H1 (cell line): ENCODE measurements at regions not wholly inside any gene's neighbourhood (a gene's known extent, or its start where the extent isn't known, plus 50 kb on each side); places are given as distances from the start of the nearest gene placed in this dataset.

Experiments used
- CTCF ChIA-PET: fragments of 300-600 bp; sonication (Branson Sonifier 250); formaldehyde crosslinking; loops from one replicate; lab custom pipeline; 2021; ENCODE audit not compliant: partially characterized antibody; lab: Charles Lee
- POLR2A ChIA-PET: fragments of 300-600 bp; sonication (Branson Sonifier 250); formaldehyde crosslinking; loops from one replicate; lab custom pipeline; 2021; ENCODE audit warnings: inconsistent platforms; ENCODE audit not compliant: partially characterized antibody; lab: Charles Lee
- DNase-seq, 2 experiments: peaks; one replicate each; pipeline versions ENCODE4 v3.0.0 to v3.0.0-alpha.2; 2010 to 2022; ENCODE audit warnings: low spot score in 2 of 2, low read depth in 1 of 2, mixed read lengths in 1 of 2
- FAIRE-seq: peaks from 2 replicates; lab custom pipeline; 2011; peaks lifted over from hg19 to GRCh38; lab: Jason Lieb, UNC
- H2AFZ ChIP-seq: 2 replicates; pipeline ENCODE4 v1.8.1; 2012; ENCODE audit warnings: low read length, inconsistent platforms
- H2AK5ac ChIP-seq: 2 replicates; pipeline ENCODE4 v1.6.1; 2013; ENCODE audit warnings: low read depth, low read length
- H2BK120ac ChIP-seq: replicated peaks from 2 replicates; pipeline ENCODE3; 2013; ENCODE audit warnings: low read depth, low read length, inconsistent platforms
- H2BK12ac ChIP-seq: 2 replicates; pipeline ENCODE4 v1.6.1; 2013; ENCODE audit warnings: low read depth, low read length
- H2BK15ac ChIP-seq: 2 replicates; pipeline ENCODE4 v1.6.1; 2013; ENCODE audit warnings: low read length
- H2BK20ac ChIP-seq: 2 replicates; pipeline ENCODE4 v1.6.1; 2013; ENCODE audit warnings: low read length
- H2BK5ac ChIP-seq: 2 replicates; pipeline ENCODE4 v1.6.1; 2013; ENCODE audit warnings: low read depth, low read length
- H3K14ac ChIP-seq: 2 replicates; pipeline ENCODE4 v1.6.1; 2013; ENCODE audit warnings: inconsistent platforms; ENCODE audit not compliant: insufficient read length
- H3K18ac ChIP-seq: 2 replicates; pipeline ENCODE4 v1.6.1; 2013; ENCODE audit warnings: low read length; ENCODE audit errors: extremely low read depth
- H3K23ac ChIP-seq: 2 replicates; pipeline ENCODE4 v1.6.1; 2013; ENCODE audit warnings: inconsistent platforms; ENCODE audit not compliant: insufficient read length
- H3K23me2 ChIP-seq: 2 replicates; pipeline ENCODE4 v1.6.1; 2013; ENCODE audit warnings: low read depth, low read length
- H3K27ac ChIP-seq: 2 replicates; pipeline ENCODE4 v1.6.1; 2011; ENCODE audit warnings: low read depth, low read length, inconsistent platforms
- H3K27me3 ChIP-seq, 4 experiments: replicated peaks in 1 of 4; 1 replicate in 1 of 4; 2 replicates in 3 of 4; pipeline versions ENCODE4 v1.6.1 to v1.8.1; 2011 to 2013; ENCODE audit warnings: low read length in 3 of 4, mild to moderate bottlenecking in 3 of 4, inconsistent platforms in 2 of 4, mixed read lengths in 2 of 4, moderate library complexity in 1 of 4; ENCODE audit not compliant: control insufficient read depth in 3 of 4, insufficient read depth in 3 of 4; ENCODE audit errors: extremely low read depth in 1 of 4
- H3K36me3 ChIP-seq, 4 experiments: 2 replicates each; pipeline versions ENCODE4 v1.6.1 to v1.8.1; 2011 to 2013; ENCODE audit warnings: mild to moderate bottlenecking in 4 of 4, low read length in 3 of 4, moderate library complexity in 2 of 4, control low read depth in 1 of 4, inconsistent platforms in 1 of 4; ENCODE audit not compliant: insufficient read depth in 4 of 4, control insufficient read depth in 2 of 4
- H3K4ac ChIP-seq: replicated peaks from 2 replicates; pipeline ENCODE3; 2013; ENCODE audit warnings: low read length, low read depth, mixed read lengths, inconsistent platforms; ENCODE audit not compliant: insufficient read length
- H3K4me1 ChIP-seq, 4 experiments: replicated peaks in 1 of 4; 1 replicate in 1 of 4; 2 replicates in 3 of 4; pipeline versions ENCODE4 v1.6.1 to v1.8.1; 2011 to 2013; ENCODE audit warnings: low read length in 3 of 4, inconsistent platforms in 2 of 4, mixed read lengths in 1 of 4; ENCODE audit not compliant: insufficient read depth in 4 of 4, control insufficient read depth in 3 of 4
- H3K4me2 ChIP-seq, 2 experiments: 2 replicates each; pipeline versions ENCODE4 v1.6.1 to v1.8.1; 2011 to 2013; ENCODE audit warnings: low read depth in 2 of 2, low read length in 2 of 2, control low read depth in 1 of 2, inconsistent platforms in 1 of 2, mild to moderate bottlenecking in 1 of 2; ENCODE audit not compliant: insufficient read depth in 1 of 2
- H3K4me3 ChIP-seq, 4 experiments: fragments of 200-600, 300-600 bp in 1 of 4; sonication (generic), shearing (Covaris generic), sonication (Bioruptor Twin) in 1 of 4; 2 replicates each; pipeline versions ENCODE4 v1.5.1 to v1.8.1; 2011 to 2016; ENCODE audit warnings: low read length in 4 of 4, low read depth in 3 of 4, control low read depth in 2 of 4, inconsistent platforms in 2 of 4, mild to moderate bottlenecking in 2 of 4, mixed read lengths in 1 of 4, moderate library complexity in 1 of 4; ENCODE audit not compliant: insufficient read depth in 2 of 4; ENCODE audit errors: extremely low read depth in 1 of 4
- H3K56ac ChIP-seq: replicated peaks from 2 replicates; pipeline ENCODE3; 2013; ENCODE audit warnings: low read depth, mild to moderate bottlenecking, mixed read lengths, low read length, inconsistent platforms; ENCODE audit not compliant: insufficient read length
- H3K79me1 ChIP-seq: 2 replicates; pipeline ENCODE4 v1.6.1; 2013; ENCODE audit warnings: low read depth, low read length, control low read depth
- H3K79me2 ChIP-seq, 2 experiments: 2 replicates each; pipeline versions ENCODE4 v1.6.1 to v1.8.1; 2012 to 2013; ENCODE audit warnings: low read length in 2 of 2, mild to moderate bottlenecking in 2 of 2, inconsistent platforms in 1 of 2; ENCODE audit not compliant: insufficient read depth in 2 of 2, control insufficient read depth in 1 of 2
- H3K9ac ChIP-seq, 4 experiments: replicated peaks in 1 of 4; 1 replicate in 1 of 4; 2 replicates in 3 of 4; pipeline versions ENCODE4 v1.6.1 to v1.8.1; 2011 to 2013; ENCODE audit warnings: low read depth in 3 of 4, low read length in 3 of 4, control low read depth in 2 of 4, mild to moderate bottlenecking in 2 of 4, moderate library complexity in 2 of 4, inconsistent platforms in 1 of 4; ENCODE audit errors: extremely low read depth in 1 of 4
- H3K9me3 ChIP-seq, 2 experiments: 2 replicates each; pipeline versions ENCODE4 v1.6.1 to v1.8.1; 2012 to 2013; ENCODE audit warnings: mild to moderate bottlenecking in 2 of 2, moderate library complexity in 2 of 2, control low read depth in 1 of 2, inconsistent platforms in 1 of 2, low read depth in 1 of 2, low read length in 1 of 2, mixed read lengths in 1 of 2; ENCODE audit not compliant: insufficient read depth in 2 of 2
- H4K20me1 ChIP-seq, 2 experiments: replicated peaks in 1 of 2; 2 replicates each; pipeline versions ENCODE3 to v1.8.1; 2011 to 2013; ENCODE audit warnings: inconsistent platforms in 2 of 2, low read length in 2 of 2, mild to moderate bottlenecking in 1 of 2; ENCODE audit not compliant: insufficient read depth in 2 of 2, control insufficient read depth in 1 of 2
- H4K5ac ChIP-seq: 2 replicates; pipeline ENCODE4 v1.6.1; 2013; ENCODE audit warnings: low read length, low read depth, mixed read lengths, inconsistent platforms; ENCODE audit not compliant: insufficient read length
- H4K8ac ChIP-seq: 2 replicates; pipeline ENCODE4 v1.8.0; 2013; ENCODE audit warnings: mild to moderate bottlenecking, moderate library complexity, low read length, inconsistent platforms; ENCODE audit not compliant: insufficient read depth; ENCODE audit errors: extremely low read depth
- H4K91ac ChIP-seq: replicated peaks from 2 replicates; pipeline ENCODE3; 2013; ENCODE audit warnings: low read length, mixed read lengths, inconsistent platforms; ENCODE audit not compliant: insufficient read length
- ASH2L ChIP-seq: fragments of 200-600, 300-600 bp; sonication (generic); IDR thresholded peaks from one replicate; pipeline ENCODE4 v1.7.1; 2017; ENCODE audit warnings: low read length
- CHD2 ChIP-seq: IDR thresholded peaks from 2 replicates; pipeline ENCODE4 v1.6.1; 2012; ENCODE audit warnings: low read length, improper control_type of control experiment
- HDAC2 ChIP-seq, 2 experiments: fragments of 300-600 bp in 1 of 2; sonication (generic) in 1 of 2; IDR thresholded peaks; 2 replicates each; pipeline ENCODE4 v1.6.1; 2011 to 2012; ENCODE audit warnings: low read depth in 2 of 2, low read length in 2 of 2, mild to moderate bottlenecking in 2 of 2, moderate library complexity in 2 of 2, borderline replicate concordance in 1 of 2, inconsistent platforms in 1 of 2
- JUND ChIP-seq: IDR thresholded peaks from 2 replicates; pipeline ENCODE4 v1.6.1; 2011; ENCODE audit warnings: mild to moderate bottlenecking, improper control_type of control experiment, low read length
- KDM1A ChIP-seq: fragments of 200-600, 300-600 bp; sonication (generic); IDR thresholded peaks from 2 replicates; pipeline ENCODE4 v1.7.1; 2016; ENCODE audit warnings: mild to moderate bottlenecking, low read length, borderline replicate concordance
- KDM4A ChIP-seq: IDR thresholded peaks from one replicate; pipeline ENCODE4 v1.7.1; 2012; ENCODE audit warnings: low read depth, mild to moderate bottlenecking, moderate library complexity, low read length, inconsistent platforms; ENCODE audit not compliant: severe bottlenecking
- RAD21 ChIP-seq, 2 experiments: IDR thresholded peaks in 1 of 2; conservative IDR thresholded peaks in 1 of 2; 2 replicates each; pipeline ENCODE4 v1.6.1; 2011; ENCODE audit warnings: low read depth in 2 of 2, low read length in 2 of 2, improper control_type of control experiment in 1 of 2, inconsistent platforms in 1 of 2, mild to moderate bottlenecking in 1 of 2, moderate library complexity in 1 of 2
- SP1 ChIP-seq: IDR thresholded peaks from 2 replicates; pipeline ENCODE4 v1.6.1; 2011; ENCODE audit warnings: low read depth, low read length
- SP4 ChIP-seq: IDR thresholded peaks from 2 replicates; pipeline ENCODE4 v1.6.1; 2012; ENCODE audit warnings: low read length, inconsistent platforms
- TBP ChIP-seq: IDR thresholded peaks from 2 replicates; pipeline ENCODE4 v1.6.1; 2011; ENCODE audit warnings: low read depth, low read length, improper control_type of control experiment
- WGBS, 2 experiments: shearing (Covaris generic) in 1 of 2; methylation state at CpG; one replicate each; pipeline versions ENCODE4 v1.1.6 to v1.1.7; 2013 to 2015; ENCODE audit warnings: low lambda C conversion rate in 2 of 2, mixed read lengths in 2 of 2, inconsistent platforms in 1 of 2, low coverage in 1 of 2, missing lambda C conversion rate in 1 of 2; ENCODE audit not compliant: insufficient replicate concordance in 2 of 2, insufficient coverage in 1 of 2, insufficient read length in 1 of 2; ENCODE audit errors: extremely low coverage in 1 of 2, missing lambda C conversion rate in 1 of 2; 5-methylcytosine and 5-hydroxymethylcytosine counted together
- TF ChIP-seq, protein P1 (sequence below): IDR thresholded peaks from 2 replicates; pipeline ENCODE4 v1.6.1; 2011; ENCODE audit warnings: low read depth, mild to moderate bottlenecking, low read length; ENCODE audit not compliant: insufficient read depth
- TF ChIP-seq, protein P2 (sequence below), 3 experiments: IDR thresholded peaks; 1 replicate in 2 of 3; 2 replicates in 1 of 3; pipeline versions ENCODE4 v1.5.1 to v1.6.1; 2011; ENCODE audit warnings: low read length in 3 of 3, mild to moderate bottlenecking in 3 of 3, inconsistent platforms in 2 of 3, low read depth in 1 of 3, moderate library complexity in 1 of 3; ENCODE audit not compliant: insufficient read depth in 1 of 3; ENCODE audit errors: control extremely low read depth in 1 of 3

DNA sequence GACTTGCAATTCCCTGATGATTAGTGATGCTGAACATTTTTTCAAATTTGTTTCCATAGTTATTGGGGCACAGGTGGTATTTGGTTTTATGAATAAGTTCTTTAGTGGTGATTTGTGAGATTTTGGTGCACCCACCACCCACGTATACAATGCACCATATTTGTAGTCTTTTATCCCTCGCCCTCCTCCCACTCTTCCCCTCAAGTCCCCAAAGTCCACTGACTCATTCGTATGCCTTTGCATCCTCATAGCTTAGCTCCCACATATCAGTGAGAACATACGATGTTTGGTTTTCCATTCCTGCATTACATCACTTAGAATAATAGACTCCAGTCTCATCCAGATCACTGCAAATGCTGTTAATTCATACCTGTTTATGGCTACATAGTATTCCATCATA is 167.3 kb downstream of the MYLK4 start:
- POLR2A ChIA-PET, result no interaction called here
- Histone ChIP-seq H4K20me1 (no peaks in the 10 kb centered on the region), H4K5ac (no peak overlapping the region), H3K79me1 (no peaks in the 10 kb centered on the region), H3K23me2 (no peaks in the 10 kb centered on the region), H2BK15ac (no peak overlapping the region), H2BK12ac (no peak overlapping the region), H3K27me3 (peaks cover 0 to 1% (median 0%) of the 10 kb centered on the region in 4 experiments; a peak in 2 of 7 replicates), H3K9me3 (no peaks in the 10 kb centered on the region), H3K4ac (no peak overlapping the region), H3K56ac (no peak overlapping the region), H4K91ac (no peak overlapping the region), H4K8ac (no peak overlapping the region), H2BK20ac (no peak overlapping the region), H3K4me3 (no peak overlapping the region), H2AFZ (no peak overlapping the region), H3K4me2 (no peak overlapping the region), H3K4me1 (peaks cover 0 to 2% (median 0%) of the 10 kb centered on the region in 4 experiments; a peak in 1 of 7 replicates), H3K14ac (no peak overlapping the region), H3K27ac (no peak overlapping the region), H3K9ac (no peak overlapping the region), H2BK5ac (no peak overlapping the region), H3K79me2 (no peaks in the 10 kb centered on the region), H3K23ac (no peak overlapping the region), H3K18ac (no peak overlapping the region), H3K36me3 (no peaks in the 10 kb centered on the region; a peak in 1 of 8 replicates), H2BK120ac (no peak overlapping the region), H2AK5ac (no peak overlapping the region)
- CTCF ChIA-PET, result no interaction called here
- DNase-seq (no peak), FAIRE-seq (no peak)
- WGBS, 2 experiments, result 78% methylated on average over 4 of the region's 4 CpGs; no CpG with 5 or more reads in 1 of the 2 experiments
- TF ChIP-seq KDM4A, result no peak
- no peak for TF ChIP-seq HDAC2 (IDR thresholded peaks at IDR 0.05; ENCODE audit: borderline replicate concordance in 1 of 2, low read depth in 2 of 2, low read length in 2 of 2)
- no peak for TF ChIP-seq ASH2L
- TF ChIP-seq, protein P1, sequence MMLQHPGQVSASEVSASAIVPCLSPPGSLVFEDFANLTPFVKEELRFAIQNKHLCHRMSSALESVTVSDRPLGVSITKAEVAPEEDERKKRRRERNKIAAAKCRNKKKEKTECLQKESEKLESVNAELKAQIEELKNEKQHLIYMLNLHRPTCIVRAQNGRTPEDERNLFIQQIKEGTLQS, result no peak
- no peak for TF ChIP-seq RAD21 (IDR thresholded peaks at IDR 0.05 in 1 of 2, conservative IDR thresholded peaks at IDR 0.05 in 1 of 2; ENCODE audit: low read depth in 2 of 2, low read length in 2 of 2)
- no peak for TF ChIP-seq SP4
- TF ChIP-seq TBP, result no peak
- TF ChIP-seq KDM1A, result no peak
- TF ChIP-seq CHD2, result no peak
- TF ChIP-seq JUND, result no peak
- no peak for TF ChIP-seq SP1
- TF ChIP-seq, protein P2, sequence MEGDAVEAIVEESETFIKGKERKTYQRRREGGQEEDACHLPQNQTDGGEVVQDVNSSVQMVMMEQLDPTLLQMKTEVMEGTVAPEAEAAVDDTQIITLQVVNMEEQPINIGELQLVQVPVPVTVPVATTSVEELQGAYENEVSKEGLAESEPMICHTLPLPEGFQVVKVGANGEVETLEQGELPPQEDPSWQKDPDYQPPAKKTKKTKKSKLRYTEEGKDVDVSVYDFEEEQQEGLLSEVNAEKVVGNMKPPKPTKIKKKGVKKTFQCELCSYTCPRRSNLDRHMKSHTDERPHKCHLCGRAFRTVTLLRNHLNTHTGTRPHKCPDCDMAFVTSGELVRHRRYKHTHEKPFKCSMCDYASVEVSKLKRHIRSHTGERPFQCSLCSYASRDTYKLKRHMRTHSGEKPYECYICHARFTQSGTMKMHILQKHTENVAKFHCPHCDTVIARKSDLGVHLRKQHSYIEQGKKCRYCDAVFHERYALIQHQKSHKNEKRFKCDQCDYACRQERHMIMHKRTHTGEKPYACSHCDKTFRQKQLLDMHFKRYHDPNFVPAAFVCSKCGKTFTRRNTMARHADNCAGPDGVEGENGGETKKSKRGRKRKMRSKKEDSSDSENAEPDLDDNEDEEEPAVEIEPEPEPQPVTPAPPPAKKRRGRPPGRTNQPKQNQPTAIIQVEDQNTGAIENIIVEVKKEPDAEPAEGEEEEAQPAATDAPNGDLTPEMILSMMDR (IDR thresholded peaks at IDR 0.05; ENCODE audit: control extremely low read depth in 1 of 3, insufficient read depth in 1 of 3, low read depth in 1 of 3, low read length in 3 of 3), result no peak
